UCSD-AML1 (cell line): ENCODE measurements at regions not wholly inside any gene's neighbourhood (a gene's known extent, or its start where the extent isn't known, plus 50 kb on each side); places are given as distances from the start of the nearest gene placed in this dataset.

Experiments
- DNase-seq: peaks from one replicate; lab custom pipeline; 2025; ENCODE audit not compliant: unreplicated experiment; lab: John Stamatoyannopoulos, UW

- DNase-seq, result no peak
Measured at GRCh38 chr21:41596241-41596925, 88.4 kb upstream of the TMPRSS2 start.

GRCh38 chr21:41594268-41594667, 86.3 kb upstream of the TMPRSS2 start:
- DNase-seq, result no peak

DNA sequence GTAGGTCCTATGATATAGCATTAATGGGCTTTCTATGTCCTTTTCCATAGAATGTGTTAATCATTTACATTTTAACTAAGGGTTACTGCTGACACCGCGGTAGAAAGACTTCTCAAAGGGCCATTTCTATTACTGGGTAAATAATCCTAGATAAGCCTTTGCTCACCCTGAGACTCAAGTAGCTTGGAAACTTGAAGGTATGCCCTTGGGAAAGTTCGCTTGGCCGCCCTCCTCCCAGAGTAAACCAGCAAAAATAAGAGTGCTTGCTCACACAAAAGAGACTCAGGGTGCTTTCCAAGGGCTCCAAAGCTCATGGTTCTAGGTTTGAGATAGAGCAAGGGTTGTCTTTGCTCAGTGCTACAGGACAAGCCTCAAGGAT, 85.8 kb upstream of the TMPRSS2 start:
- DNase-seq, result no peak

GRCh38 chr21:41593051-41593759, 85.2 kb upstream of the TMPRSS2 start:
- no peak for DNase-seq

DNA sequence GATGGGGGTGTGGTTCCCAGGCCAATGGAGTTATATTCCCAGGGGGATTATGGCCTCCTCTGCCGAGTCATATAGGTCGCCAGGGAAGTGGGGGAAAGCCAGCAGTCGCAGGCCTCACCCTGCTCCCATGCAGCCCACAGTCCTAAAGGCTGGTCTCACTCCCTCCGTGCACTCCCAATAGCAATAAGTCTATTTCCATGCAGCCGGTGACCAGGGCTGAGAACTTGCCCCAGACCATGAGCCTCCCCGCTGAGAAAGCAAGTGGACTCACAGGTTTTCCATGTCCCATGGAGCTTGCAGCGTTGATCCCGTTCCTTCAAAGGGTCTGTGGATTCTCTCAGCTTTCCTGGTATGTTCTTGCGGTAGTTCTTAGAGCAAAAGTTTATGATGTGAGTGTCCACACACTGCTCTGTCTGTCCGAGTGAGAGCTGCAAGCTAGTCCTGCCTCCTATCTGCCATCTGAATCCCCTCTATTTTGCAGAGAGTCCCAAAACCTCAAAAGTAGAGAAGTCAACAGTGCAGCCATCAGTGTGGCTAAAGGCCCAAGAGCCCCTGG, 81.7 kb upstream of the TMPRSS2 start:
- DNase-seq, result no peak

GRCh38 chr21:41589131-41589530, 81.2 kb upstream of the TMPRSS2 start:
- no peak for DNase-seq

DNA sequence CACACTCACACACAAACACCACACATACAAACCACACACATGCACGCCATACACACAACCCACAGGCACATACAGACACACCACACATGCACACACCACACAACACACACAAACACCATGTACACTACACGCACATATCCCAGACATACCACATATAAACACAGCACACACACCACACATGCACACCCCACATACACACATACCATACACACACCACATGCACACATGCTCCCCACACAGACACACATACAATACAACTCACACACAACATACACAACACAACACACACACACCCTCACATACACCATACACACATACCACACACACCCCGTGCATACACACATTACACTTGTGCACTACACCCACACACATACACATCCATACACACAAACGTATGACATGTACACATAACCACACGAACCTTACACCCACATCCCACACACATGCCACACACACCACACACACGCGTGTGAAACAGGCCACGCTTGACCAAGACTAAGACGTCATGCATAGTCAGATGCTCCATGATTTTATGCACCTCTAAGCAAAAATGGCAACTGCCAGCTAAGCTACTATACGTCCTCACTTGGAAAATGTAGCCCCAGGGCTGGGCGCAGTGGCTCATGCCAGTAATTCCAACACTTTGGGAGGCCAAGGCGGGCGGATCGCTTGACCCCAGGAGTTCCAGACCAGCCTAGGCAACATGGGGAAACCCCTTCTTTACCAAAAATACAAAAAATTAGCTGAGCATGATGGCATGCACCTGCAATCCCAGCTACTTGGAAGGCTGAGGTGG, 77.4 kb upstream of the TMPRSS2 start:
- DNase-seq, result no peak

GRCh38 chr21:41584603-41585176, 76.7 kb upstream of the TMPRSS2 start:
- no peak for DNase-seq

GRCh38 chr21:41583274-41583790, 75.4 kb upstream of the TMPRSS2 start:
- no peak for DNase-seq

GRCh38 chr21:41582866-41583265, 74.9 kb upstream of the TMPRSS2 start:
- no peak for DNase-seq

DNA sequence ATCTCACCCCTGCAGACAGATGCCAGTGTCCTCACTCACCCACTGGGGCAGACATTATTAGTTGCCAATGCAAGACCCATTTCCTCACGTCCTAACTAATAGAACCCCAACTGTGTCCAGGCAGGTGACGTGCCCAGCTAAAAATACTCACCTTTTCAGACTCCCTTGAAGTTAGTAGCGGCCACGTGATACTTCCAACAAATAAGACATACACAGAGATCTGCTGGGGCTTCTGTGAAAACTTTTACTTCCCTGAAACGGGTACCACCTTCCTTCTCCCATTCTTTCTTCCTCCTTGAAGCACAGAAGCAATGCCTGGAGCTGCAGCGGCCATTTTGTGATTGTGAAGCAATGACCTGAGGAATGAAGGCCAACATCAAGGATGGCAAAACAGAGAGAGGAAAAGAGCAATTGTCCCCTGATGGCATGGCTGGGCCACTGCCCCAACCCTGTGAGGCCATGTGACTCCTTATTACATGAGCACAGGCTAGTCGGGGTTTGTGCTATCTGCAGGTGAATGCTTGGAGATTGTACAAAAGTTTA, 74.4 kb upstream of the TMPRSS2 start:
- no peak for DNase-seq

DNA sequence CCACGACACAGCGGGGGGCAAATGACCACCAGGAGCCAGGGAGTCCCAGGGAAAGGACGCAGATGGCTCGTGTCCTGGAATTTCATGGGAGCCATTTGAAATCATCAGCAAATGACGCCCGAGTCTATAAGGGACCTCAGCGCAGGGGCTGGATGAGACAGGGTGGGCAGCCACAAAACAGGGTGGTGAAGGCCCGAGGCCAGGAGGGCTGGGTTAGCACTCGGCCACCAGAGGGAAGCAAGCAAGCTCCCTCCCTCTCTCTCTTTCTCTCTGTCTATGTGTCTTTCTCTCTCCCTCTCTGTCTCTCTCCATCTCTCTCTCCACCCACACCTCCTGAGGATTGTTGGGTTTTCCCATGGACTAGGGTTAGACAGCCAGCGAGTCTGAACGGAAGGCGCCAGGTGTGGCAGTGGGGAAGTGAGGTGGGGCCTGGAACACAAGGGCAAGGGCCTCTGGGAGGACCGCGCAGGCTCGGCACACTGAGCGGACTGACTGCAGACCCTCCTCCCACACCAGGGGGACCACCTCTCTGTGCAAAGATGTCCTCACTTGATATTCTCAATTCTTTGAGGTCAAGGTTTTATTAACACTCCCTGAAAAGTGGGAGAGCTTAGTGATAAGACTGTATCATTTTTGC, 73.8 kb upstream of the TMPRSS2 start:
- DNase-seq, result no peak

- no peak for DNase-seq
Measured at GRCh38 chr21:41580758-41581554, 73.0 kb upstream of the TMPRSS2 start.

GRCh38 chr21:41579692-41580091, 71.7 kb upstream of the TMPRSS2 start:
- DNase-seq, result no peak

DNA sequence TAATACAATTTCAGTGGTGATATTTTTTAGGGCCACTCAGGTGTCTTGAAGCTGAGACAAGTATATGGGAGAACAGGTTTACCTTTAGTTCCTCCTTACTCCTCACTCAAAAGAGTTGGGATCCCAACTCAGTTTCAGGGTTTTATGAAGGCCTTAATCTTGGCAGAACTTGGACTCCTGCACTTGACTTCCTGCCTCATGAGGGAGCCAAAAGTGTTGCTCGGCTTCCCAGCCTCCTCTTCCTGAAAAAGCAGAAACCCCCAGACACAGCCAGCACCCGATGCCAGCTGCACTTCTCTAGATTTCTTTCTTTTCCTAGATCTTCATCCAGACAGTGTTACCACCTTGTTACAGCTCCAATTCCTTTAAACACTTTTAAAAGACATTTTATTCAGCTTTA, 70.8 kb upstream of the TMPRSS2 start:
- DNase-seq, result no peak

- no peak for DNase-seq
Measured at GRCh38 chr21:41578083-41578482, 70.1 kb upstream of the TMPRSS2 start.

DNA sequence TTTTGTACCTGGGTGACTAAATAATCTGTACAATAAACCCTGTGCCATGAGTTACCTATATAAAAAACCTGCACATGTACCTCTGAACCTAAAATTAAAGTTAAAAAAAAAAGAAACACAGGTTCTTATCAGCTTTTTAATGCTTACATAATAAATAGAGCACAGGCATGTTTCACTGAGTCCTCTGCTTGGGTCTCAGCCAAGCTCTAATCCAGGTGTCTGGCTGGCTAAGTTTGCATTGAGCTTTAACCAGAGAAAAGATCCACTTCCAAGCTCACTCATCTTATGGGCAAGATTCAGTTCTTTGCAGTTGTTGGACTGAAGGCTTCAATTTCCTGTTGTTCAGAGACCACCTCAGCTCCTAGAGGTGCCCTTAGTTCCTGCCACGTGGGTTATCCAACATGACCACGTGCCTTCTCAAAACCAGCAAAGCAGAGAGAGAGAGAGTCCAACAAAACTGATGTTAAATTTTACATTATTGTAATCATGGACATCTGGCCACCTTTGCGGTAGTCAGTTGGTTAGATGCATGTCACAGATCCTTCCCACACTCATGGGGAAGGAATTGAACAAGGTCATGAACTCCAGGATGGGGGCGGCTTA, 68.2 kb upstream of the TMPRSS2 start:
- DNase-seq, result no peak

- DNase-seq, result no peak
Measured at GRCh38 chr21:41573902-41574690, 66.1 kb upstream of the TMPRSS2 start.
